ENCODE measurements at regions not wholly inside any gene's neighbourhood (a gene's known extent, or its start where the extent isn't known, plus 50 kb on each side); places are given as distances from the start of the nearest gene placed in this dataset.
"Not testable (repeated sequence)": the region's sequence is repeated elsewhere in the genome, so short reads cannot be mapped to it uniquely, and the experiment has no call there.

DNA sequence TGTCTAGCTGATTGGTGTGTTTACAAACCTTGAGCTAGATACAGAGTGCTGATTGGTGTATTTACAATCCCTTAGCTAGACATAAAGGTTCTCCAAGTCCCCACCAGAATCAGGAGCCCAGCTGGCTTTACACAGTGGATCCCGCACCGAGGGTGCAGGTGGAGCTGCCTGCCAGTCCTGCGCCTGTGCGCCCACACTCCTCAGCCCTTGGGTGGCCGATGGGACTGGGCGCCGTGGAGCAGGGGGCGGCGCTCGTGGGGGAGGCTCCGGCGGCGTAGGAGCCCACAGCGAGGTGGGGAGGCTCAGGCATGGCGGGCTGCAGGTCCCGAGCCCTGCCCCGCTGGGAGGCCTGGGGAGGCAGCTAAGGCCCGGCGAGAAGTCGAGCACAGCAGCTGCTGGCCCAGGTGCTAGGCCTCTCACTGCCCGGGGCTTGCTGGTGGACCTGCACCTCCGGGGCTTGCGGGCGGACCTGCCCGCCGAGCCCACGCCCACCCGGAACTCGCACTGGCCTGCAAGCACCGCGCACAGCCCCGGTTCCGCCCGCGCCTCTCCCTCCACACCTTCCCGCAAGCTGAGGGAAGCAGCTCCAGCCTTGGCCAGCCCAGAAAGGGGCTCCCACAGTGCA, 51.0 kb upstream of the CDYL start:
- not testable (repeated sequence) for DNase-seq (ENCODE audit: low read depth, low spot score)

DNA sequence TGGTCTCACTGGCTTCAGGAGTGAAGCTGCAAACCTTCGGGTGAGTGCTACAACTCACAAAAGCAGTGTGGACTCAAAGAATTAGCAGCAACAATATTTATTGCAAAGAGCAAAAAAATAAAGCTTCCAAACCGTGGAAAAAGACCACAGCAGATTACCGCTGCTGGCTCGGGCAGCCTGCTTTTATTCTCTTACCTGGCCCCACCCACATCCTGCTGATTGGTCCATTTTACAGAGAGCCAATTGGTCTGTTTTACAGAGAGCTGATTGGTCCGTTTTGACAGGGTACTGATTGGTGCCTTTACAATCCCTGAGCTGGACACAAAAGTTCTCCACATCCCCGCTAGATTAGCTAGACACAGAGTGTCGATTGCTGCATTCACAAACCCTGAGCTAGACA, 51.5 kb upstream of the CDYL start:
- not testable (repeated sequence) for DNase-seq (ENCODE audit: low read depth, low spot score)

DNA sequence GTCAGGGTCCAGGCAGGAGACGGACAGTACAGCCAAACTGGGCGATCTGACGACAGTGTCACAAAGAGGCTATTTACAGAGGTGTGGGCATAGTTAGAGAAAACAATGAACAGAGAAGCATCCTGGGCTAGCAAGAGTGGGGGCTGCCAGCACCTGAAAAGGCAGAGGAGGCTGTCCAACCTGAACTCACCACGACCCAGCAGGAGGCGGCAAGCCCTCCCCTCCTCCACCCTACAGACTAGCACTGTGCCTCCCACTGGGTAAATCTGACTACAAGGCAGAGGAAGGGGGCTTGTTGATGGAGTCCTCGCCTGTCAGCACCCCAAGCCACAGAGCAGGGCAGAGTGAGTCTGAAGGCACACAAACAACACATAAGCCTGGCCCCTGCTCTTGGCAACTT, 52.8 kb upstream of the CDYL start:
- DNase-seq (ENCODE audit: low read depth, low spot score): no peak

DNA sequence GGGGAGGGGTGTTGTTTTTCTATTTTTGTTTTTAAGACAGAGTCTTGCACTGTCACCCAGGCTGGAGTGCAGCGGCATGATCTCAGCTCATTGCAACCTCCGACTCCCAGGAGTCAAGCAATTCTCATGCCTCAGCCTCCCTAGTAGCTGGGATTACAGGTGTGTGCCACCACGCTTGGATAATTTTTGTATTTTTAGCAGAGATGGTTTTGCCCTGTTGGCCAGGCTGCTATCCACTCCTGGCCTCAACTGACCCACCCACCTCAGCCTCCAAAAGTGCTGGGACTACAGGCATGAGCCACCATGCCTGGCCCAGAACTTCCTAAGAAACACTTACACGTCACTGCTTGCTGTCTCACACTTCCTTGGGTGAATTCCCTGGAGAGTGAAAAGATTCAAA, 54.8 kb upstream of the CDYL start:
- DNase-seq (ENCODE audit: low read depth, low spot score): not testable (repeated sequence)

DNA sequence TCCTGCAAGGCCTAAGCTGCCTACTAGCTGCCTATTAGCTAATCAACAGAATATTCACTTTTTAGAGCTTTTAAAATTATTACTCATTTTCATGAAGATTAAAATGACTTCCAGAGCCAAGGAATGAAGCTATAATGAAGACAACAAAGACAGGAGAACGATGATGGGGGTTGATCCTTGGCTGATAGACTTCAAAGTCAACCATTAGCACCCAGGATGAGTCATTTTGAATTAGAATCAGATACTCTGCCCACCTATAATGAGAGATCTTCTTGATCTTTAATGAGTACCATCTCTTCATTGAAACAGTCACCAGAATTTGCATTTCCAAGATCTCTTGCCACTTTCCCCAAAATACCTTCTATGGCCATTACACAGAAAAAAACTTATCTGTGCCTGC, 56.7 kb upstream of the CDYL start:
- no peak for DNase-seq (ENCODE audit: low read depth, low spot score)

DNA sequence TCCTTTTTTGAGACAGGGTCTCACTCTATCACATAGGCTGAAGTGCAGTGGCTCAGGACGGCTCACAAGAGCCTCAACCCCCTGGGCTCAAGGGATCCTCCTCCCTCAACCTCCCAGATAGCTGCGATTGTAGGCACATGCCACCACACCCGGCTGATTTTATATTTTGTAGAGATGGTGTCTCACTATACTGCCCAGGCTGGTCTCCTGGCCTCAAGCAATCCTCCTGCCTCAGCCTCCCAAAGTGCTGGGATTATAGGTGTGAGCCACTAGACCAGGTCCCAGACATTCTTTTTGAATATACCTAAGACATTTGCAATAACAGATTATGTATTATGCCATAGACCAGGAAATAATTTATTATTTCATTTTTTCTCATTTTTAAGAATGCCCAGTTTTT, 58.3 kb upstream of the CDYL start:
- no peak for DNase-seq (ENCODE audit: low read depth, low spot score)

DNA sequence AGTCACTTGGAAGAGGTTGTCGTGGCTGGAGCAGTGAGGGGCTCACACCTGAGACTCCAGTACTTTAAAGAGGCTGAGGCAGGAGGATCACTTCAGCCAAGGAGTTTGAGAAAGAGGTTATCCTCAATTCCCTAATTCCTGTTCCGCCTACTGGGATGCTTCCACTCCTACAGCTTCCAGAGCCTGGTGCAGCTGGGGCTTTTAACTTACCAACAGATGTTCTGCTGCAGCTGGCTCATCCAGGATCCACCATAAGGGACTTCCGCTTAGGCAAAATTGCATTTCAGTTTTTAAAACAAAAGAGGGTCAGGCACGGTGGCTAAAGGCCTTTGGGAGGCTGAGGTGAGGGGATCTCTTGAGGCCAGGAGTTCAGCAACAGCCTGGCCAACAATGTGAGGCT, 59.1 kb upstream of the CDYL start:
- no peak for DNase-seq (ENCODE audit: low read depth, low spot score)

DNA sequence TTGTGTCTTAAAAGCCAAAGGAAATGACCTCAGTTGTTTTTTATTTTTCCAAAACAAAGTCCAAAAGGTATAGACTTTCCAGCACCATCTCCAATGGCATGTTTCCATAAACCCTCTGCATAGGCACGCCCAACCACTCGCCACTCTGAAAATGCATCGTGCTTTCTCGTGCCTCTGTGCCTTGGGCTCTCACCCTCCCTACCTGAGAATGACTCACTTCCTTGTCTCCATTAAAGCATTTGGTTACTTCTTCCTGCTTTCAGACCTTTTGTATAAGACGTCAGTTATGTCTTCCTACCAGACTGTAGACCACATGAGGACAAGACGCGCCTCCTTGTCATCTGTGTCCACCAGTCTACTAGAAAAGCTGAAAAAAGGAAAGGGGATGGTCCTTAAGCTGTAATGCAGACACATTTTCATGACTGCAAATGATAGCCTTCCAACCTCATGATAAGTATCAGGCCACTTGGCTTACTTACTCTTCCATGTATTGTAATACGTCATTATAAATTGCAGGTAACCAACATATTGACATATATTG, 61.2 kb upstream of the CDYL start:
- no peak for DNase-seq (ENCODE audit: low read depth, low spot score)

DNA sequence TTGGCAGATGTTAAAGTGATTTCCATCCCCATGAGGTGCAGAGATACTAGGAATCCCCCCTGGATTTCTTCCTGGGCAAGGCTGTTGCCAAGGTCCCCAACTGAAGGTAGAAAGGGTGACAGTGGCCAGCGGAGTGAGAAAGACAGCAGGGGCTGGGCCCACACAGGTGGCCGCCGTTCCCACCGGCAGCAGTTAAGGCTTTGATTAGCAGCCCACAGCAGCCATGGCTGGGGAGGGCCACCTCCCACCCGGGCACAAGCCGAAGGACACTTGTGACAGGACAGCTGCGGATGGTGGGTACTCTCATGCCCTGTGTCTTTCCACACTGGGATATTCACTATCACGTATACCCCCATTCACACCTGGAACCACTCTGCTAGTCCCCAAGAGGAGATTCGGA, 63.9 kb upstream of the CDYL start:
- no peak for DNase-seq (ENCODE audit: low read depth, low spot score)

DNA sequence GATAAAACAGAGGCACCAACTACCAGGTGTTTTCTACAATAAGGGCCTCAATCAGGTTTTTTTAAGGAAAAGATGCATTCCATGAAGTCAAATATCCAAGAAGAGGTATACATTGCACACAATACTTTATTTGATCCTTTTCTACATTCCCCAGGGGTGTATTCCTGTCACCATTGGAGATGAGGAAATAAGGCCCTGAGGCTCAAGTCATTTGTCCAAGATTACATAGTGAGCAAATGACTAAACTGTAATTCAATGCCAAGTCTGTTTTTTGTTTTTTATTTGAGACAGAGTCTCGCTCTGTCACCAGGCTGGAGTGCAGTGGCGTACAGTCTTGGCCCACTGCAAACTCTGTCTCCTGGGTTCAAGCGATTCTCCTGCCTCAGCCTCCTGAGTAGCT, 69.2 kb upstream of the CDYL start:
- no peak for DNase-seq (ENCODE audit: low read depth, low spot score)

DNA sequence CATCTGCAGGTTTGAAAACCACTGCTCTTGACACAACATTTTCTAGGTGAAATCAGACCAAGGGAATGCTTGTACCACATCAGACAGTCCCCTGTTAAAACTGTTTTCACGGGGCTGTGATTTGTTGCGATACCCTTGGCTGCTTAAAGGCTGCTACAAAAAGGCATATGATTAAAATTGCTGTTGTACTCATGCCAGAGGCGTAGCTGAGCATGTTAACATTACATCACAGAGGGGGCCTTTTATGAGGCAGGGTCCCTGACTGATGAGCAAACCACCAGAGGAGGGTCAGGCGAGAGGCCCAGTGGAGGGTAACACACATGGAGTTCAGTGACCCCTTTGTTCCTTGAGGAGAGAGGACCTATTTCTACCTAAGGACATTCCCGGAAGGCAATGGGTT, 70.4 kb upstream of the CDYL start:
- DNase-seq (ENCODE audit: low read depth, low spot score): no peak

DNA sequence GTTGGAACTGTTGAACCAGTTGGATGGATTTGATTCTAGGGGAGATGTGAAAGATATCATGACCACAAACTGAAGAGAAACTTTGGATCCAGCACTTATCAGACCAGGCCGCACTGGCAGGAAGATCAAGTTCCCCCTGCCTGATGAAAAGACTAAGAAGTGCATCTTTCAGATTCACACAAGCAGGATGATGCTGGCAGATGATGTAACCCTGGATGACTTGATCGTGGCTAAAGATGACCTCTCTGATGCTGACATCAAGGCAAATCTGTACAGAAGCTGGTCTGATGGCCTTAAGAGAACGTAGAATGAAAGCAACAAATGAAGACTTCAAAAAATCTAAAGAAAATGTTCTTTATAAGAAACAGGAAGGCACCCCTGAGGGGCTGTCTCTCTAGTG, 72.8 kb upstream of the CDYL start:
- no peak for DNase-seq (ENCODE audit: low read depth, low spot score)

DNA sequence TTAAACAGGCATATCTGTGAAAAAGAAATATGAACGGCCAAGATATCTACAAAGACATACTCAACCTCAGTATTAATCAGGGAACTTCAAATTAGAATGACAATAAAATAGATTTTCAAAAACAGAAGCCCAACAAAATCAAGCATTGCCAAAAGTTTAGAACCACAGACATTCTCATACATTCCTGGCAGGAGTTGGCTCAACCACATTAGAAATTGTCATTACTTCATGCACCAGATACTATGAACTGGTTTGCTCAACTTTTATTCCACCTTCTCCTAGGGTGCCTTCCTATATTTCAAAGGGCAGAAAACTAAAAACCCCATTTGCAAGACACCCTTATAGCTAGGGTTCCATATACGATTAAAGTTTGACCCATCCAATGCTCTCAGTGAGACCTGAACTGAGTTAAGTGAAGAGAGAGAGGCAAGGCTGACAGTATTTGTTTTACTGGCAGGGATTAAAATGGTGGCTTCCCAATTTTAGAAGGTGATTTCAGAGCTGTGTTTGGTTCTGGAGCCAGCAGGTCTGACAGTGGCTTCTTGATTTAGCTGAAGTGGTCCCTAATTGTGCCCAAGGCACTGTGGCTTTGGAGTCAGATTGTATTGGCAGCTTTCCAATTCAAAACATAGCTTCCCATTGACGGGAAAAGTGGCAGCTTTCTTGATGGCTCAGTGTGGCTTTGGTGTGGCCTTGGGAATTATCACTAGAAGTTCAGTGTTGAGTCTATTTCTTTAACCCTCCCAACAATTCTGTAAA, 77.1 kb upstream of the CDYL start:
- DNase-seq (ENCODE audit: low read depth, low spot score): no peak

DNA sequence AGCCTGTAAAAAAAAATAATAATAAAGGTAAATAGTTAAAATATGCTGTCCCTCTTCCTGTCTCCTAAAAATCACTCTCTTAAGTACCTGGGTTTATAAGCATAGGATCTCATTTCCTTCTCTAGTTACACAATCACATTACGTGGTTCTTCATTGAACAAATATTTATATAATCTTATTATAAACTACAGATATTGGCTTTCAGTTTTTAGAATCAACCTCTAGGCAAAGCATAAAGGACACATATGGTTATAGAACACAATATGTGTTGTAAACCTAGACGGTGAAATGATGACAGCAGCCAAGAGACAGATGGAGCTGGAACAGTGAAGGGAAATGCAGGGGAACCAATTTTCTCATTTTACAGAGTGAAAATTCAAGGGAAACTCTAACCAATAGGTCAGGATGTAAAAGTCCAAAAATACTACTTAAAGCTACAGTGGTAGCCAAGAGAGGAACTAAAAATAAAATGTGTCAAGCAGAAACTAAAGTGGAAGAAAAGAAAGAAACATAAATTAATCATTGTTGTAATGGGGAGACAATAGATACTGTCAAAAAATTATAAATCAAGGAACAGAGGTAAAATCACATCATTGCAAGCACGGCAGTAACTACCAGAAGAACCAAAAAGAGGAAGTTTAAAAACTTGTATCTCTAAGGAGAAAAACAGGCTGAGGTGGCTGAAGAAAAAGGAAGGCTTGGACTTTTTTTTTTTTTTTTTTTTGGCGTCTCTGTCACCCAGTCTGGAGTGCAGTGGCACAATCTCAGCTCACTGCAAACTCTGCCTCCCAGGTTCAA, 82.8 kb upstream of the CDYL start:
- DNase-seq (ENCODE audit: low read depth, low spot score): no peak

DNA sequence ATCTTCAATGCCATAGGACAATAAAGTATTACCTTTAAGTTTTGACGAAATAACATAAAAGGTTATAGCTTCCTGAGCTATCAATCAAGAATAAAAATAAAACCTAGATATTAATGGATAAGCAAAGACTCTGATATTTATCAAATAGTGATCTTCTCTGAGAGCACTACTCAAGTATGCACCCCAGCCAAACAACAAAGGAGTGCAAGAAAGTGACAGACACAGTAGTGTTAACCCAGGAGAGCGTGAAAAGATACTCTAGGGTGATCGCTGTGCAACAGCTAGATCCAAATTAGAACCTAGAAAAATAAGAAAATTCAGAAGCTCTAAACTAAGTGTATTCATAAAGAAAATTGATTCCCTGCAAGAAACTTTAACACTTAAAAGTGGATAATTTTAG, 83.5 kb upstream of the CDYL start:
- no peak for DNase-seq (ENCODE audit: low read depth, low spot score)

DNA sequence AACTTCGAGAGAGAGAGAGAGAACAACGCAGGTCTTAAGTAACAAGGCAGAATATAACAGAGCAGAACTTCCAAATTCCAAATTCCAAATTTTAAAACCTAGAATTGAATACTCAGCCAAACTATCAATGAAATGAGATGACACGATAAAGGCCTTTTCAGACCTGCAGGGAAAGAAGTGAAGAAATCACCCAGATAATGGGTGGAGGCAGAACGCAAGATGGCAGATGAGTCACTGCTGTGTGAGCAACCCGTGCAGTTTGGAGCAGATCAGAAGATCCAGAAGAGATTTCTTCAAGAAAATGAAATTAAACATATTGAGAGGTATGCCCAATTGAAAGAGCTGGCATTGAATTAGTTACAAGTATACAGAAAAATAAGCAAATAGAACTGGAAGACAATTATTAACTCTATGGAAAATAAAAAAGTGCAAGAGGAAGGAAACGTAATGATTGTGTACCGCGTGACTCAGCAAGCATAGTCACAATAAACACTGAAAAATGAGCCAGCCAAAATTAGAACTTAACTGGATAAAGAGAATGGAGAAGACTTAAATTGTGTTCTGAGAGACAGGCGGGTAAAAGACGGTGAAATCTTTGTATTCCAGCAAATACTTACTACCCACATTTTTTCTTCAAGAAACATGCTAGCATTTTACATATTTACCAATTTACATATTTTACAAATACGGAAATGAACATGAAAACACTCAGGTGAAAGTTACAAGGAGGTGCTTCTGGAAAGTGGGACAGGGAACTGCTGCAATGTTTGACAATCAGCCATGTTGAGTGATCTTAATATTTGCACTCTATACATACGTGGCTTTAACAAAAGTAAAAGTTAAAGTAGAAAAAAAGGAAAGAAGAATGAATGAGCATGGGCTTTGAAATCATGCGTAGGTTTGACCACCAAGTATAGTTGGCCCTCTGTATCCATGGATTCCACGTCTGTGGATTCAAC, 87.9 kb upstream of the CDYL start:
- DNase-seq (ENCODE audit: low read depth, low spot score): no peak

DNA sequence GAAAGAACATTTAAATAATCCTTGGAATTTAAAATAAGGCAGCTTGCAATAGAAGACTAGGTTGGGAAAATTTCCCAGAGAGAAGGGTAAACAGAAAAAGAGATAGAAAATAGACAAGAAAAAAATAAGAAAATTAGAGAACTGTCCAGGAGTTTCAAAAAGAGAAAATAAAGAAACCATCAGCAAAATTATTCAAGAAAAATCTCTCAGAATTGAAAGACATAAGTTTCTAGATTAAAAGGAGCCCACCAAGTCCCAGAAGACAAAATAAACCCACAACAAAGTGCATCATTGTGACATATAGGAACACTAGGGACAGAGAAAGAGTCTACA, 88.6 kb upstream of the CDYL start:
- no peak for DNase-seq (ENCODE audit: low read depth, low spot score)

DNA sequence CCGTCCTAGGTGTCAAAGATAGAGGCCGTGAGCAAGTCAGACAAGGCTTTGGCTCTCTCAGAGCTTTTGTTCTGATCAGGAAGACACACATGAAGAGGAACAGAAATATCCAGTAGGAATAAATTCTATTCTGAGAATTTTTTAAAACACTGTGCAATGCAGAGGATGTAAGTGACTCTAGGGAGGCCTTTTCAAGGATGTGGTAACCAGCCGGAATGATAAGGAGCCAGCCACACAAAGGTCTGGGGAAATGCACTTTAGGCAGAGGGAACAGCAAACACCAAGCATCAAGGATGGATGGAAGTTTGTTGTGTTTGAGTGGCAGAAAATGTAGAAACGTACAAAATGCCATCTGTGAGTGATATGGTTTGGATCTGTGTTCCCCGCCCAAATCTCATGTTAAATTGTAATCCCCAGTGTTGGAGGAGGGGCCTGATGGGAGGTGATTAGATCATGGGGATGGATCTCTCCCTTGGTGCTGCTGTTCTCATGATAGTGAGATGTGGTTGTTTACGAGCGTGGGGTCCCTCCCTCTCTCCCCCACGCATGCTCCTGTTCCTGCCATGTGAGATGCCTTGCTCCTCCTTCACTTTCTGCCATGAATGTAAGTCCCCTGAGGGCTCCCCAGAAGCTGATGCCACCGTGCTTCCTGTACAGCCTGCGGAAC, 93.6 kb upstream of the CDYL start:
- DNase-seq (ENCODE audit: low read depth, low spot score): no peak

DNA sequence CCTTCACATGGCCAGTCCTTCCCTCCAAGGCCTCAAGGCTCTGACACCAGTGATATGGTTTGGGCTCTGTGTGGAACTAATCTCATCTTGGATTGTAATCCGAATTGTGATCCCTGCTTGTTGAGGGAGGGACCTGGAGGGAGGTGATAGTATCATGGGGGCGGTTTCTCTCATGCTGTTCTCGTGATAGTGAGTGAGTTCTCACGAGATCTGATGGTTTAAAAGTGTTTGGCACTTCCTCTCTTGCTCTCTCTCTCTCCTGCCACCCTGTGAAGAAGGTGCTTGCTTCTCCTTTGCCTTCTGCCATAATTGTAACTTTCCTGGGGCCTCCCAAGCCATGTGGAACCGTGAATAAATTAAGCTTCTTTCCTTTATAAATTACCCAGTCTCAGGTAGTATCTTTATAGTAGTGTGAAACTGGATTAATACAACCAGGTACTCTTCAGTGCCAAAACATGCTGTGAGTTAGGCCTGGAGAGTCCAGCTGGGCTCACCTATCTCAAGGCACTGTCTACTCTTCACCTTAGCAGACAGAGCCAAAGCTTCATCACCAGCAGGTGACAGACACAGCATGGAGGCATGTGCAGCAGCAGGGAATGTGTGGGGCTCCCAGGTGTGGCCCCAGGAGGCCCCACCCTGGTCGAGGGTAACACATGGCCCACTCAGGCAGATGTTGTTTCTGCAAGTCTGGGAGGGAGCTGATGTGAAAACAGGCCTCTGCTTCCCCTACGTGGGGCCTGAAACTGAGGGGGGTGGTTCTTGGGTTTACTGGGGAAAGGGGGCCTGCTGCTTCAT, 97.5 kb upstream of the CDYL start:
- DNase-seq (ENCODE audit: low read depth, low spot score): no peak

DNA sequence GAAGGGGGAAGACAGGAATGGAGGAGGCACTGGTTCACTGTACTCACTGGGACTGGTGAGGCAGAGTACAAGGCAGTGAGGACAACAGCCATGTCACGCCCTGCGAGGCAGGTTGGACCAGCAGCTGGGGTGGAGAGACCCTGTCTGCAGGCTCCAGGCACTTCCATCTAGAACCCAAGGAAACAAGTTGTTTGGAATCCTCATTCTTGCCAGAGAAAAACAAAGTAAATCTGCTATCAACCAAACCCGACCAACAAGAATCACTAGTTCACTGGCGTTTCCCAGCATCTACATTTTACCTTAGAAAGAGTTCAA, 98.5 kb upstream of the CDYL start:
- DNase-seq (ENCODE audit: low read depth, low spot score): no peak
